ENCODE measurements at regions not wholly inside any gene's neighbourhood (a gene's known extent, or its start where the extent isn't known, plus 50 kb on each side); places are given as distances from the start of the nearest gene placed in this dataset.

DNA sequence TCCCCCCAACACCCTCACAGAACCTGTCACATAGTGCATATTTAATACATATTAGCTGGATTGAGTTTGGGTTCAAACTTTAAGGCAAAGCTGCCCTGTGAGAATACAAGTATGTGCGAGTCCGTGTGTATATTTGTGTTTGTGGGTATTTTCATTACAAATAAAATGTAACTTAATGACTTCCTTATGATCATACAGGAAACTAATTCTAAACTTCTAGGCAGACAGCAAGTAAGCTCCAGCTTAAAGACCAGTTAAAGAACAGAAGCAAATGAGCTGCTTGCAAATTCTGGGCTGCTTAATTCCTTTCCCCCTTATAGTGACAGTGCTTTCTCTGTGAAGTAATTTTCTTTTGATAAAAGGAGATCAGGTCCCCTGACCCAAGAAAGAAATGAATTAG lies 437.6 kb downstream of the TTLL7 start:
- no peak for DNase-seq

GRCh38 chr1:83559129-83559840 lies 439.6 kb downstream of the TTLL7 start:
- DNase-seq = no peak

GRCh38 chr1:83555871-83556270 lies 443.1 kb downstream of the TTLL7 start:
- DNase-seq = no peak

DNA sequence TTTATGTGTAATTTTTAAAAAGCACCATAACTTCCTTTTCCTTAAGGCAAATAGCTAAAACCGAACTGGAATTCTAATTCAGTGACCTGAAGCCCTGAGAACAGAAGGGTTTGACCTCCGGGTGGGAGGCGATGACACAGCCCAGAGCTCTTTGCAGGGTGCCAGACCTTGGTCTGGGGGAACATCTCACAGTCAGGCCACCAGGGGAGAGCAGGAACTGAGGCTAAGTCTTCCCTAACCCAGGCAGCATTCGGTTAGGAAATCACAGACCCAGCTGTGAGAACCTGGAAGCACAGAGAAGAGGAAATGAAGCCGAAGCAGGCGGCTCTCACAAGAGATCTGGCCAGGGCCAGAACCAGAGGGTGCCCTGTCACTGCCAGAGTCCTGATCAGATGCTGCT lies 444.8 kb downstream of the TTLL7 start:
- no peak for DNase-seq

- DNase-seq = no peak
Measured at GRCh38 chr1:83552820-83553219, 446.1 kb downstream of the TTLL7 start.

- no peak for DNase-seq
Measured at GRCh38 chr1:83548311-83548710, 450.6 kb downstream of the TTLL7 start.

GRCh38 chr1:83547901-83548300 lies 451.0 kb downstream of the TTLL7 start:
- no peak for DNase-seq

DNA sequence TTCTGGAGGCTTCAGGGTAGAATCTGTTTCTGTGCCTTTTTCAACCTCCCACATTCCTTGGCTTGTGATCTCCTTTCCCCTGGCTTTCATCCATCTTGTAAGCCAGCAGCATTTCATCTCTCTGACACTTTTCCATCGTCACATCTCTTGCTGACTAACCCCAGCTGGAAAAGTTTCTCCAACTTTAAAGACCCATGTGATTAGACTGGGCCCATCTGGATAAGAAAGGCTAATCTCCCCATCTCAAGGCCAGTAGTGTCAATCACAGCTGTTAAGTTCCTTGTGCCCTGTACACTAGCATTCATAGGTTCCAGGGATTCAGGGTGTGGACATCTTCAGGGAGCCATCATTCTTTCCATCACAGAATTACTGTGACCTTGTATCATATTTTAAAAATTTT lies 452.1 kb downstream of the TTLL7 start:
- DNase-seq = no peak

DNA sequence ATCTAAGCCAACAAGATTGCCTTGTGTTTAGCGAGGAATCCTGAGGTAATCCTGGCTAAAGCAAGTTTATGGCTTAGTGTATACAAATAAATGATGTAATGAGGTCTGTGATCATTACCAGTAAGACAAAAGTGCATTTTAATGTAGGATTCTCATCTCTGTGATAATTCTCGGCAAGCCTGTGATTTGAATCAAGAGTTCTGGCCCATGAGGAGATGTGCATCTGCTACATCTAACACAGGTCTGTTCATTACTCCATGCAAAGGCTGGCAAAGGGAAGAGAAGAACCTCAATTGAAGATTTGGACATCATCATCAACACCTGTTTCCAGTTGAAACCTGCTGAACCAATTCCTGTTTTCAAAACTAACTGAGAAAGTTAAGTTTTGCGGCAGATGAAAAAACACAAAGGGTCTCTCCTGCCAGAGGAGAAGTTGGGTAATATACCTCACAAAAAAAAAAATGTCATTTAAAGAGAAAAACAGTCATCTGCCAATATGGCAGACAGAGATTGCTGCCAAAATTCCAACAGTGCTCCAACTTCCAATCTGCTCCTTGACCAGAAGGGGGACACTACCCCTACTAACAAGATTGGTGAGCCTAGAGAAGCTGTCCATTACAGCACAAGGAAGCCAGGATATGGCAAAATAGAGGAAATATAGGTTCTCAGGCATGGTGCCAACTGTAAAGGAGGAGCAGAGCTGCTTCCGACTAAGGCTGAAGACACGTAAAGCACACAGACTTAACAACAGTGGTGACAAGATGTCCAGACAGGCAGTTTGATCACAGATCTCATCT lies 453.7 kb downstream of the TTLL7 start:
- DNase-seq = no peak

GRCh38 chr1:83543222-83543973 lies 455.5 kb downstream of the TTLL7 start:
- no peak for DNase-seq

- DNase-seq = no peak
Measured at GRCh38 chr1:83531521-83532309, 467.2 kb downstream of the TTLL7 start.

DNA sequence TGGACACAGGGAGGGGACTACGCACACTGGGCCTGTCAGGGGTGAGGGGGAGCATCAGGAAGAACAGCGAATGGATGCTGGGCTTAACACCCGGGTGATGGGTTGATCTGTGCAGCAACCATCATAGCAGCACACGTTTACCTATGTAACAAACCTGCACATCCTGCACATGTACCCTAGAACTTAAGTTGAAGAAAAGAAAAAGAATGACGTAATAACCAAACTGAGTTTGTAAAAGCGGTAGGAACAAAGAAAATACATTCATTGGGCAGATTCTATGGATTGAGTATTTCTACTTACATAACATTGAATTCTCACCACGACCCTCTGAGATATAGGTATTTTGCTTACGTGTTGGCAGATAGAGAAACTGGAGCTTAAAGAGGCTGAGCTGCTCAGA lies 468.4 kb downstream of the TTLL7 start:
- no peak for DNase-seq

GRCh38 chr1:83527987-83528386 lies 470.9 kb downstream of the TTLL7 start:
- DNase-seq = no peak

DNA sequence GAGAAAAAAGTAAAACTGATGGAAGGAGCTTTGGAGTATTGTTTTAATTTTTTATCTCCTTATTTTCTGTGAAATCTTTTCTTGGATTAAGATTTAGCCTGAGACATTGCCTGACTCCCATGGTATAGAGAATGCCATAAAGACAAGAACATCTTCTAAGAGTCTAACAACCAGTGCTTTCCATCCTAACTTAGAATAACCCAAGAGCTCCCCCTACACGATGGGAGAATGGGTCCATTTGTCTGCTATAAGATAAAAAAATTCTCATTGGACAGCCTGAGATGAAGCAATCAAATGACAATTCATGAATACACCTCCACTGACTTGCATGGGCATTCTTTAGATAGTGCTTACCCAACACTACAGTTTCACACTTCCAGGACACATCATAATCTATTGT lies 478.1 kb downstream of the TTLL7 start:
- DNase-seq = no peak

GRCh38 chr1:83516369-83516768 lies 482.6 kb downstream of the TTLL7 start:
- no peak for DNase-seq

- DNase-seq = no peak
Measured at GRCh38 chr1:83515578-83516154, 483.3 kb downstream of the TTLL7 start.

GRCh38 chr1:83512373-83513193 lies 486.3 kb downstream of the TTLL7 start:
- peak; percentile 79 for DNase-seq

- DNase-seq = peak; percentile 47
Measured at GRCh38 chr1:83511146-83511726, 487.7 kb downstream of the TTLL7 start.

- no peak for DNase-seq
Measured at GRCh38 chr1:83509301-83509781, 489.6 kb downstream of the TTLL7 start.

DNA sequence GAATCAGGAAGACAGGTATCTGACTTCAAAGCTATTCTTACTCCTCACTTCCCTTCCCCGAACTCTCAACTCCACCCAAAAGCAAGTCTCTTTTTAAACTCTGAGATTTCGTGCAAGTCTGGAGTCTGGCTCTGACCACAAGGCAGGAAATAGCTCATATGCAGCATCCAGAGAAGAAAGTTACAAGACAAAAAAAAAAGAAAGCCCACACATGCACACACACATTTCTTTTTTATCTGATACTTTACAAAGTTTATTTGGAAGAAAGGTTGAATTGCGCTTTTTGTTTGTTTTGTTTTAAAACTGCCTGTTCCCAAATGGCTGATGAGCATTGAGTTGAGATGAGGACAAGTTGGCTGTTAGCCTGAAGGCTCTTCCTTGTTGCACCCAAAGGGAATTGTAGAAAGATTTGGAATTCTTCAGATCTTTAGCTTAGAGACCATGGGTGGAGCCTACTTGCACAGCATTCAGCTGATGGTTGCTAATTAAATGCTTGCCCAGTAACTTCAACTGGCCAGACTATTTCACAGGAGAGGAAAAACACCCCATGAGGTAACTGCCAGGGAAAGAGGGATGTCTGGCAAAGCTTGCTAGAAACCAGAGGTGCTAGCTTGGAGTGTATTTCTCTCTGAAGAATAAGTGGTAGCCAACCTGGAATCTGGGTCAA lies 490.3 kb downstream of the TTLL7 start:
- DNase-seq = no peak

DNA sequence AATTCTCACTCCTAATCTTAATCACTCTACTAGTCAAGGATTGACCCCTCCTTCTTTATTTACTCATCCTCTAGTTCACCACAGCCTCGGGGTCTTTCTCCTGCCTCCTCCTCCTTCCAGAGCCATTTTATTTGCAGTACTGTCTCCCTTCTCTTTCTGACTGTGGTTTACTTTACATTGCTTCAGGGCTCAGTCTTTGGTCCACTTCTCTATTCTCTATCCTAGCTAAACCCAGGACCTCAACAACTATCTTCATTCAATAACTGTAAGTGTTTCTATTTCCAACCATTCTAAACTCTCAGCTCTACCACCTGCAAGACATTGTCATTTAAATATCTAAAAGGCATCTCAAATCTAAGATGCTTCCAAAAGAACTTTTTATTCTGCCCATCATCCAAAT lies 493.8 kb downstream of the TTLL7 start:
- no peak for DNase-seq
